ENCODE measurements at regions not wholly inside any gene's neighbourhood (a gene's known extent, or its start where the extent isn't known, plus 50 kb on each side); places are given as distances from the start of the nearest gene placed in this dataset.

DNA sequence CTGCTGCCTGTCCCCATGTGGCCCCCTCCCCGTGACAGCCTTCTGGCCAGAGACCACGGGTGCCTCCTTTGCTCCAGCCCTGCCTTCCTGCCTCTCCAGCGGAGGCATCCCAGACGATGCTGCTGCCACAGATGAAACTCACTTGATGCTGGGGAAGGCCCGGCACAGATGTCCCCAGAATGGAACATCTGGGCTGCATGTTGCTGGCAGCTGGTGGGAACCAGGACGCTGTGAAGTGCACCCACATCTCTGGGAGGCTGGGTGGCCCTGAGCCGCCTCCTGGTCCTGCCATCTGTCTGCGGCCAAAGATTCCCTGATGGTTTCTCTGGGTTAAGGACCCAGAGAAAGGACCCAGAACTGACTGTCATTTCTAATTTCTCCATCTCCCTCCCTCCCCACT, 51.9 kb upstream of the PTPRS start:
- Mint-ChIP-seq H3K9me3 (peaks cover 8% of the 10 kb centered on the region), H3K36me3 (ENCODE audit: low read depth) (peaks cover 3% of the 10 kb centered on the region), H3K4me1 (no peaks in the 10 kb centered on the region), H3K27ac (no peak overlapping the region), H3K4me3 (no peak overlapping the region), H3K27me3 (peaks cover 68% of the 10 kb centered on the region)
- ATAC-seq: no peak
- DNase-seq: no peak

- Mint-ChIP-seq H3K4me3 (no peak overlapping the region), H3K9me3 (peaks cover 5% of the 10 kb centered on the region), H3K36me3 (ENCODE audit: low read depth) (peaks cover 1% of the 10 kb centered on the region), H3K27me3 (peaks cover 69% of the 10 kb centered on the region), H3K4me1 (no peaks in the 10 kb centered on the region), H3K27ac (no peak overlapping the region)
- DNase-seq: no peak
- no peak for ATAC-seq
Measured at GRCh38 chr19:5393088-5393487, 52.5 kb upstream of the PTPRS start.

GRCh38 chr19:5394551-5395505, 54.2 kb upstream of the PTPRS start:
- Mint-ChIP-seq H3K36me3 (ENCODE audit: low read depth) (no peaks in the 10 kb centered on the region), H3K4me1 (no peaks in the 10 kb centered on the region), H3K4me3 (no peak overlapping the region), H3K27me3 (peaks cover 74% of the 10 kb centered on the region), H3K9me3 (no peaks in the 10 kb centered on the region), H3K27ac (no peak overlapping the region)
- ATAC-seq (no peak), DNase-seq (no peak)

- H3K27ac Mint-ChIP-seq: no peak overlapping the region
- H3K4me1 Mint-ChIP-seq: no peaks in the 10 kb centered on the region
- H3K4me3 Mint-ChIP-seq: no peak overlapping the region
- H3K9me3 Mint-ChIP-seq: no peaks in the 10 kb centered on the region
- H3K27me3 Mint-ChIP-seq: peaks cover 75% of the 10 kb centered on the region
- DNase-seq (no peak), ATAC-seq (no peak)
- no peaks in the 10 kb centered on the region for H3K36me3 Mint-ChIP-seq (ENCODE audit: low read depth)
Measured at GRCh38 chr19:5395556-5395955, 54.9 kb upstream of the PTPRS start.

DNA sequence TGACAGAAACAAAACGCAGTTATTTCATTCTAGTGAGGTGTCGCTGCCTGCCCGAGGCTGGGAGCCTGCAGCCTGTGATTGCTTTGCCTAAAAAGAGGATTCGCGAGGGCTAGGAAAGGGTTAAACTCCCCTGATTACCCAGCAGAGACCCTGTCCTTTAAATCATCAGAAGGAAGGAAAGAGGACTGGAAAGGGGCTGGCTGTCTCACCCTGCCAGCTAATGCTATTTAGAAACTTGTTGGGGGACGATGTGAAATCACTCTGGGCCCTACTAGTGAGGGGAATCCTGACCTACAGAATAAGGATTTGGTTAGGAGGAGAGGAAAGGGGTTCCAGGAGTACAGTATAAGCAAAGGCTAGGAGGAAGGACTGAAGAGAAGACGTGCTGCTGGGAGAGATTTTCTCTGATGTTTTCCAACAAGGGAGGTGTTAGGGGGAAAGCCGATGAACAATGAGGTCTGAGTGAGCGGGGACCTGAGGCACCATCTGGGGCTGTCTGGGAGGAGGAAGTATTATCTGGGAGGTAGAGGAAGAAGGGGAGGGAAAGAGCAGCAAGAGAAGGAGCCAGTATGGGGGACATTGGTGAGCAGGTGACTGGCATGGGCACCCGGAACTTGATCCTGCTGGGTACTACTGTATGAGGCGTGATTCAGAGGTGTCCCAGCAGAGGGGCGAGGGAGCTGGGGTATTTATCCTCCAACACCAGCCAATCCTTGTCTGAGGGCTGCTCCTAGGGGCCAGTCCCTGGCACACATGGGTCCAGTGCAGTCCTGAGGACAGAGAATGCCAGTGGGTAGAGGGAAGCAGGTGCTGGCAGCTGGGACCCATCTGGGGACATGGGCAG, 55.7 kb upstream of the PTPRS start:
- H3K4me3 Mint-ChIP-seq: no peak overlapping the region
- ATAC-seq (no peak), DNase-seq (no peak)
- H3K4me1 Mint-ChIP-seq: no peaks in the 10 kb centered on the region
- no peaks in the 10 kb centered on the region for H3K9me3 Mint-ChIP-seq
- peaks cover 72% of the 10 kb centered on the region for H3K27me3 Mint-ChIP-seq
- H3K36me3 Mint-ChIP-seq (ENCODE audit: low read depth): no peaks in the 10 kb centered on the region
- H3K27ac Mint-ChIP-seq: no peak overlapping the region

DNA sequence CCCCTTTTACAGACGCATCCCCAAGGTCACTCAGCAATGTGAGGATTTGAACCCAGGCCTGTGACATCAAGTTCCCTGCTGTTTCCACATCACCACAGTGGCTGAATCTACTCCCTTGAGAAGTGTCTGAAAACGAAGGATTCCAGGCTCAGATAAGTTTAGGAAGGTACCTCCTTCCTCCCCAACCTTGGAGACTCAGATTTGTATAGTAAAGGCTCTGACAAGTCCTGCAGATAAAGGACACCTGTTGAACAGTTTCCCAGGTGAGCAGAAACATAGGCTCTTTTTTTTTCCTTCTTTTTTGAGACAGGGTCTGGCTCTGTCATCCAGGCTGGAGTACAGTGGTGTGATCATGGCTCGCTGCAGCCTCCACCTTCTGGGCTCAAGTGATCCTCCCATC, 56.4 kb upstream of the PTPRS start:
- H3K4me1 Mint-ChIP-seq: no peaks in the 10 kb centered on the region
- DNase-seq (no peak), ATAC-seq (no peak)
- no peaks in the 10 kb centered on the region for H3K36me3 Mint-ChIP-seq (ENCODE audit: low read depth)
- no peak overlapping the region for H3K27ac Mint-ChIP-seq
- H3K4me3 Mint-ChIP-seq: no peak overlapping the region
- no peaks in the 10 kb centered on the region for H3K9me3 Mint-ChIP-seq
- peaks cover 68% of the 10 kb centered on the region for H3K27me3 Mint-ChIP-seq

DNA sequence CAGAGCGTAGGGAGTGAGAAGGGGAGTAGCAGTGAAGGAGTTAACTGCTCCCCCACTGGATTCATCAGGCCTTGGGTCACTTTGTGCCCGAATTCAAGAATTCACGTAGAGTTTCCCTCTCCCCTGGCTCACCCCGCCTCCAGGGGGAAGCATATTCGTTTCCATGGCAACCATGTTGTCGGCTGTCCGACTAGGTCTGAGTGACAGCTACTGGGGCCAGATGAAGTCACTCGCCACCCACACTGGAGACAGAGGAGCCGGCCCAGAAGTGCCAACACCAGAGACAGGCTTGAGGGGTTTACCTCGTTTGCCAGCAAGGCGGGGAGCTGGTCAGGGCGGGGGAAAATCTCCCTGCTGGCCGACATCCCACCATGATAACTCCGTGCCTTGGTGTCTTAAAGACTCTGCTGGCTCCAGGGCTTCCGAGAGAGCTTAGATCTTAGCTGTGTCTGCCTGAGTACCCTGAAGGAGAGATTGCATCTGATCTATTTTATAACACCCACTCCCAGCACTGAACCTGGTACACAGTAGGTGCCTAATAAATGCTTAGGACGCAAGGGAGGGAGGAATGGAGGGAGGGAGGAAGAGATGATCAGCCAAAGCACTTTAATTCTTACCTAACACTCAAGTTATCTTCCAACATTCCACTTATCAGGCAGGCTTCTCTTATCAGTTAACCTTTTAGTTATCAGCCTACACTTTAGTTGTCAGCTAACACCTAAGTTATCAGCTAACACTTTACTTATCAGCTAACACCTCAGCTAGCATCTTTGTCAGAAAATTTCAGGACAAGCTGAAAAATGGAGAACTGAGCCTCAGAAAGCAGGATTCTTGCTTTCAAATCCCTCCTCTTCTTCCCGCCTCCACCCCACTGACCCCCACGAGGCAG, 57.2 kb upstream of the ZNRF4 start:
- Mint-ChIP-seq H3K4me1 (no peaks in the 10 kb centered on the region), H3K9me3 (no peaks in the 10 kb centered on the region), H3K36me3 (ENCODE audit: low read depth) (no peaks in the 10 kb centered on the region), H3K27ac (no peak overlapping the region), H3K27me3 (peaks cover 63% of the 10 kb centered on the region), H3K4me3 (no peak overlapping the region)
- ATAC-seq (no peak), DNase-seq (peak; percentile 3)

GRCh38 chr19:5398693-5399057, 56.5 kb upstream of the ZNRF4 start:
- H3K4me3 Mint-ChIP-seq: no peak overlapping the region
- no peak overlapping the region for H3K27ac Mint-ChIP-seq
- H3K27me3 Mint-ChIP-seq: peaks cover 60% of the 10 kb centered on the region
- no peaks in the 10 kb centered on the region for H3K9me3 Mint-ChIP-seq
- ATAC-seq (no peak), DNase-seq (no peak)
- H3K36me3 Mint-ChIP-seq (ENCODE audit: low read depth): no peaks in the 10 kb centered on the region
- H3K4me1 Mint-ChIP-seq: no peaks in the 10 kb centered on the region

GRCh38 chr19:5403968-5404640, 51.1 kb upstream of the ZNRF4 start:
- Mint-ChIP-seq H3K4me1 (no peaks in the 10 kb centered on the region), H3K27ac (no peak overlapping the region)
- peak; percentile 52 for ATAC-seq

More at GRCh38 chr19:5403968-5404640, 51.1 kb upstream of the ZNRF4 start:
- Mint-ChIP-seq H3K9me3 (peaks cover 11% of the 10 kb centered on the region), H3K4me3 (no peak overlapping the region), H3K36me3 (ENCODE audit: low read depth) (no peaks in the 10 kb centered on the region), H3K27me3 (peaks cover 36% of the 10 kb centered on the region)
- peak; percentile 72 for DNase-seq

Measured in activated naive CD8-positive, alpha-beta T cell treated with anti-CD3 and anti-CD28 coated beads, Interleukin-2, amount 50 U/mL, for 24 hours (primary cell).